Middle frontal gyrus (tissue), 1 donor: ENCODE measurements at regions not wholly inside any gene's neighbourhood (a gene's known extent, or its start where the extent isn't known, plus 50 kb on each side); places are given as distances from the start of the nearest gene placed in this dataset.

Experiments
- DNase-seq: peaks from one replicate; pipeline ENCODE4 v3.0.0-alpha.2; 2015; ENCODE audit warnings: low spot score; ENCODE audit errors: extremely low spot score

DNA sequence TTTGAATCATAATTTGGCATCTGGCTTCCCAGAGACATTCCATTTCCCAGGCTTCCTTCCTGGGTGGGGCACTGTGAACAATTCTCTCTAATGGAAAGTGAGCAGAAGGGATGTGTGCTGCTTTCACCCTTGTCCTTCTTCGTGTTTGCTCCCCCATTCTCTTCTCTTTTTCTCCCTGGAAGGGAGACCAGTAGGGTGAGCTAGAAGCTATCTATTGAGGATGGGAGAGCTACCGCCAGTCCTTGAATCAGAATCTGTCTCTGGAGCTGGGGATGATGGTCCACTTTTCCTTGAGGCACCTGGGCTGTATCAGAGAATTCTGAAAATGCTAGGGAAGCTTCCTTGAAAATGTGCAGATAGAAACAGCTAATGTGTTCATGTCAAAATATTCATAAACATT, 453.9 kb downstream of the WDR72 start:
- DNase-seq, result no peak

DNA sequence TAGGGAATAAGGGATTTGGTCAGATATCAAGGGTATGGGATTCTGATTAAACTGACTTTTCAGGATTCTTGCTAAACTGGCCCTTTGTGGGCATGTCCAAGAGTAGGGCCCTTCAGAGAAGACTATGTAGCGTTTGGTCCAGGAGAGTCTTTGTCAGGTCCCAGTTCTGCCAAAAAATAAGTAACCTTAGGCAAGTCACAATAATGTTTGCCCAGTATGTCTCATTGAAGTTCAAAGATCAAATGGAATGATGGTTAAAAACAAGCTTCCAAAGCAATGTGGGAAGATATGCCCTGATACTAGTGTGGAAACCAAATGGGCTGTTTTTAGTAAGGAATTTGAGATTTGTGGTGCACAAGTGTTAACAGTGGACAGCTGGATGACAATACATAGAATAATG, 454.4 kb downstream of the WDR72 start:
- no peak for DNase-seq

DNA sequence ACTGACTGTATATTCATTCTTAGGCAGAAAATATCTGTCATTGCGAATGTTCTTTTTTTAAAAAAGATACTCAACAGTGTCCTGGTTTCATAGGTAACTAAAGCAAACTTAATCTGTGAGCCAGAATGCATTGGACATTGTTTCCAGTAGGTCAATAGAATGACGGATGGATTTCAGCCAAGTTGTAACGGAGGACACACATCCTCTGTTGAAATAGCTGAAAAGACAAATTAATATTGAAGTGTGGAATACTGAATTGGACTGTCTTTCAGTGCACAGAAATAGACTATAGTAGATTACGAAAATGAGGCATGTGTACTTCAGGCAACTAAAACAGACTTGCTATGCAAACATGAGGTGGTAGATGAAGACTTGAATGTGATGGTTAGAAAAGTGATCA, 461.6 kb downstream of the WDR72 start:
- DNase-seq, result no peak

DNA sequence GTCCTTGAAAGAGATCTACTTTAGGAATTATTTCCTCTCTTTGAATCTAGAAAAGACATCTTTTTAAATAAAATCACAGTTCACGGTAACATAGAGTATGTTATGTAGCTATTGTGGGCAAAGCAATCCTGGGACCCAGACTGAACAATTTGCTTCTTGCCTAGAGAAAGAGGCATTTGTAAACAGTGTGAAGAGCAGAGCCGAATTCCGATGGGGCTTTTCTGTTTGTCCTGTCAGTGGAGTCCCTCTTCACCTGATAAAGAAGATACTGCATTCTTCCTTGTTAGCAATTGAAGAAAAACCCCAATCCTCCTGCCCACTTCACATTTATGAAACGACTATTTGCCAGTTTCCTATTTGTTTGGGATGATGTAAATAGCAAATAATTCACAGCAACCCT, 462.9 kb downstream of the WDR72 start:
- DNase-seq, result no peak

DNA sequence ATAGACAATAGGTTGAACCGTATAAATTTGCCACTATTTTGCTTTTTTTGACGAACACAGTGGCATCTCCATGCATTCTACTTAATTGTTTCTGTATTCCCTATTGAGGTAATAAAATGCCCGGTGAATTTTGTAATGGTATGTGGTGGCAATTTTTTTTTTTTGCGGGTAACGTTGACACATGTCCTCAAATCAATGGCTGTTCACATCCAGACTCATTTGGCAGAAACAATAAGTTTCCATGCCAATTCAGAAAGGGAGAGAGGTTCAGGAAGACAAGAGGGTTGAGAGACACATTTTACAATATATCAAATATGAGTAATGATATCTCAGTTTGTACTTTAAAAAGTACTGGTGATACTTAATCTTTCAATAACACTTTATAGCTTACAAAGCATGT, 463.9 kb downstream of the WDR72 start:
- DNase-seq, result no peak

GRCh38 chr15:53288542-53288941, 470.9 kb downstream of the WDR72 start:
- DNase-seq, result no peak

DNA sequence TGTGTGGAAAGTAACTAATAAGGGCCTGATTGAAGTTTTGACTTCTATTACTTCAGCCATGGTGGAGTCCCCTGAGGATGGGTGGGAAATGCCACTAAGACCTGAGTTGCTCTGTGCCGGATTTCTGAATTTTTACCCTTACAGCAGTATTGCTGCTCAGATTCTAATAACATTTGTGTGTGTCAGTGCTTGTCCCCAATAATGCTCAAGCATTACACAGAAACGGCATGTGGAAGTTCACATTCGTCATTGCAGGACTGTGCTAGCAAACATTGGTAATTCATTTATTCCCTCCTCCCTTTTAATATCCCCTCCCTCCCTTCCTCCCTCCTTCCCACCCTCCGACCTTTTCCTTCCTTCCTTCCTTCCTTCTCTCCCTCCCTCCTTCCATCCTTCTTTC, 484.5 kb upstream of the ONECUT1 start:
- no peak for DNase-seq

GRCh38 chr15:53272116-53272515, 482.0 kb upstream of the ONECUT1 start:
- DNase-seq, result no peak

GRCh38 chr15:53266176-53266575, 476.0 kb upstream of the ONECUT1 start:
- DNase-seq, result no peak

DNA sequence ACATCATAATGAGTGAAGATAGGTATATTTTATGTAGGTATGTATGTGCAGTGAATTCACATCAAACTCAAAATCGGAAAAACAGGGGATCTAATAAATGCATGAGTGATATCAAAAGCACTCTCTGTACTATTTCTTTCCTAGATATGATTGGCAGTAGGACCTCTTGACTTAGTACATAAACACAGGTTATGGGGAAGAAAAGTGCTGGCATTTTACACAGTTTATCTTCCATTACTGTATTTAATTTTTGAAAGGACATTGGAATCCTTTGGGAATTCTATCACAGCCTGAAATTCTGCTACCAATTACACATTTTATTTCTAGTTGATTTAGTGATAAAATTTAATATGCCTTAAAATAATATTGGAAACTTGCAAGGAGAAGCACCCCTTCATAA, 470.5 kb upstream of the ONECUT1 start:
- no peak for DNase-seq

DNA sequence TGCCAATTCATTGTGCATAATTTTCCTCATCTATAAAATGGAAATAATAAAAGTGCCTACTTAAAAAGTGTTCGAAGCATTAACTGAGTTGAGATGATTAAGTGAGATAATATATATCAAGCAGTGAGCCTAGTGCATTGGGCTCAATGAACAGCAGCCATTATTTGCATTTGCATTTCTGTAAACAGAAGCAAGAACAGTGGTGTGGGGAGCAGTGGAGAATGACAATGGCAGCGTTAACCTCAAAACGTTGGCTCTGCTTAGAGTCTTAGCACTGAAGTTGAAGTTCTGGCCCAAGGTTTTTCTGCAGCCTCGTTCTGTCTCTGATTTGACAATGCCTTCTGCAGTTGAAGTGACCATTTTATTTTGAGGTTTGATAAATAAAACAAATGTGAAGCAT, 466.3 kb upstream of the ONECUT1 start:
- no peak for DNase-seq

GRCh38 chr15:53256043-53256442, 465.9 kb upstream of the ONECUT1 start:
- no peak for DNase-seq

GRCh38 chr15:53251996-53252395, 461.9 kb upstream of the ONECUT1 start:
- no peak for DNase-seq

- no peak for DNase-seq
Observed at GRCh38 chr15:53251523-53251922, 461.4 kb upstream of the ONECUT1 start.

- no peak for DNase-seq
Observed at GRCh38 chr15:53247041-53247708, 457.0 kb upstream of the ONECUT1 start.

- no peak for DNase-seq
Observed at GRCh38 chr15:53246404-53246803, 456.3 kb upstream of the ONECUT1 start.

DNA sequence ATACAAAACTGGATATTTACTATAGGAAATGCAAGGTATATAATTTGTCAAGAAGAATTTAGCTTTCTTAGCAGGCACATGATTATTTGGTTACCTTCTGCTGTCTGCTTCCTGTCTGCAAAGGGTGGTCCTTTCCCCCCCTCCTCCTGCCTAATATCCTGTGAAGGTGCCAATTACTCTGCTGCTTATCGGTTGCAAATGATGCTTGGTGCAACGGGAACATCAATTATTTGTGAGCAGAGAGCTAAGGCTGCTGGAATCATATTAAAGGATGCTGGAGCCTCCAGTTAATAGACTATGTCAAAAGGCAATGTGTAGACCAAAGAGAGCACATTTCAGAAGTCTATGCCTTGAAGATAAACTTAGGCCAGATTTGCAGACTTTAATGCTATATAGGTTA, 443.7 kb upstream of the ONECUT1 start:
- no peak for DNase-seq

DNA sequence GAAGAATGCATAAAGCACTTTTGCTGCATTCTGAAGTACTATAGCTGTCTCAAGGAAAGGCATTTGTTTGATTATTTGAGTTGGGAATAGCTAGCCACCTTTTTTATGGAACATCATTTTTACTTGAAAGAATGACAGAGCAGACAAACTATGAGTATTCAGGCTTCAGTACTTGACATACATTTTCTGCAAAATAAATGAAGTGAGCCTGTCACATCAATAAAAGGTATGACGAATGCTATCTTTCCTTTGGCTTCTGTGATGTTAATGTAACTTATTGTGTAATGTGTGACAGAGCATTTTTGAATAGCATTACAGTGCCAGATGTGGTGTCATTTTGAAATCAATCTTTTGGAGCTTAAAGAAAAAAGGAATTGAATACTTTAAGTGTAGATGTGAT, 440.3 kb upstream of the ONECUT1 start:
- DNase-seq, result no peak

DNA sequence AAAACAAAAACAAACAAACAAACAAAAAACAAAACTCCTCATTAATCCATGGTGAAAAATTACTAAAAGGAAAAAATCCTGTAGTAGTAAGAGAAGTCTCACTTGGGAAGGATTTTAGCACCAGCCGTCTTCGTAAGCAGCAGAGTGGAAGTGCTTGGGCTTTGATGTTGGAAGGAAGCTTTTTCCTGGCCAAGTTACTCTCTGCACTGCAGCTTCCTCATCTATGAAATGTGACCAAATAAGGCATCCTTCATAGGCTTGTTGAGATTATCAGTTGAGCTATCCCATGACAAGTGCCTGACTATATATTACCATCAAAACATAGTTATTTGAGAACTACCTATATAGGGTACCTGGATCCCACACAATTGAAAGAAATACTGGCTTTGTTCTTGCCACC, 436.4 kb upstream of the ONECUT1 start:
- no peak for DNase-seq

- DNase-seq, result no peak
Observed at GRCh38 chr15:53225781-53226180, 435.6 kb upstream of the ONECUT1 start.

DNA sequence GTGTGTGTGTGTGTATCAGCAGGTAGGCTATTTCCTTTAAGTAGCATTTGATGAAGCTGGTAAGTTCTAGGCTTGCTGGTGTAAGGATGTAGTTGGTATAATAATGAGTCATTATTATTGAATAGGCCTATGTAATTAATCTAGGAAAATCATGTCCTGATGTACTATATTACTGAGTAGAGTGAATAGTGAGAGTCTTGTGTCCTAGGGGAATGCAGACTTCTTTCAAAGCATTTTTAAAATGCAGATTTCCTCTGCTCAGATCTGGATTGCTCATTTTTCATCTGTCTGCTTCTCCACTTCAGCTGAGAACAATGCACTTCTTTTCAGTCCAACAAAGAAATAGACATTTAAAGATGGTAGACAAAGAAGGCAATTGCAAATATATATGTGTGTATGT, 434.2 kb upstream of the ONECUT1 start:
- no peak for DNase-seq

GRCh38 chr15:53223815-53224214, 433.7 kb upstream of the ONECUT1 start:
- DNase-seq, result no peak

GRCh38 chr15:53218666-53219580, 428.8 kb upstream of the ONECUT1 start:
- no peak for DNase-seq
